CD4-positive, alpha-beta T cell treated with Interleukin-17A for 1 hour (primary cell): ENCODE measurements at regions not wholly inside any gene's neighbourhood (a gene's known extent, or its start where the extent isn't known, plus 50 kb on each side); places are given as distances from the start of the nearest gene placed in this dataset.

Experiments
- DNase-seq: peaks from one replicate; pipeline ENCODE4 v3.0.0-alpha.2; 2020

- DNase-seq, result peak; percentile 11
Measured at GRCh38 chr7:159253657-159254056, 109.0 kb upstream of the VIPR2 start.

GRCh38 chr7:159250471-159250870 is 105.8 kb upstream of the VIPR2 start:
- DNase-seq, result no peak

DNA sequence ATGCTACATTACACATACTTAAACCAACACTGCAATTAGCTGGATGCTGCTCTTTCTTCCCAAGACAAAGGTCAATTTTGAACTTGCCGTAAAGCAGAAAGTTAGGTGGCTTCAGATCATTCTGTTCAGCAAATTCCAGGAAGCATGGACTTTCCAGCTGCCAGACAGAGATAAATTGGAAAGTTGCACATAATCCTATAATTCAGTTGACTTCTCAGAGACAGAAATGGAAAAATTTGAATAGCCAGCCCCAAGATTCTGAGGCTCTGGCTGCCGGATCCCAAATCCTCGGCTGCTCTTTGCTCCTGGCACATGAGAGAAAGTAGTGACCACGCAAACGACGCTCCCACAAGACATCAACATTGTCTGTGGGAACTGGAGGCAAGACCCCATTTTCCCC is 105.0 kb upstream of the VIPR2 start:
- DNase-seq, result no peak

DNA sequence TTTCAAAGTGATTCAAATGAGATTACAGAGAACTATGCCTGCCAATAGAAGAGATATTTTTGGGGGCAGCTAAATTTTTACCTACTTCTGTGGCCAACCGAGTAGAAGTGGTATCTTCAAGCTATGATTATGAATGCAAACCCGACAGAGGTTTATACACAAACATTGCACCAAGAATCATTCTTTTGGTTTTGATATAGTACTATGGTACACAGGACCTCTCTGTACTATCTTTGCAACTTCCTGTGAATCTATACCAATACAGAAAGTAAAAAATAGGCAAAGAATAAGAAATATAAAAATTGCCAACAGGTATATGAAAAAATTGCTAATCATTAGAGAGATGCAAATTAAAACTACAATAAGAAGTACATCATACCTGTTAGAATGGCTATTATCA is 103.2 kb upstream of the VIPR2 start:
- no peak for DNase-seq

- peak; percentile 0 for DNase-seq
Measured at GRCh38 chr7:159246702-159247480, 102.2 kb upstream of the VIPR2 start.

- no peak for DNase-seq
Measured at GRCh38 chr7:159240962-159241361, 96.3 kb upstream of the VIPR2 start.

GRCh38 chr7:159239028-159239427 is 94.4 kb upstream of the VIPR2 start:
- DNase-seq, result no peak

DNA sequence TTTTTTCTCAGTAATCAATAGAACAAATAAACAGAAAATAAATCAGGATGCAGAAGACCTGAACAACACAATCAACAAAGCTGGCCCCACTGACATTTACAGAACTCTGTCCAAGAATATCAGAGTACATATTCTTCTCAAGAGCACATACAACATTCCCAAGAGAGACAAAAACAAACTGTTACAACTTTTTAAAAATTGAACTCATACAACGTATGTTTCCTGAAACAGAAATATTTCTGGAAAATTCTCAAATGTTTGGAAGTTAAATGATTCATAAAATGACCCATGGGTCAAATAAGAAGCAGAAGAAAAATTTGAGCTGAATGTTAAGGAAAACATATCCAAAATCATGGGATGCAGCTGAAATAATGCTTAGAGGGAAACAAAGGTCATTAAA is 93.9 kb upstream of the VIPR2 start:
- DNase-seq, result no peak

DNA sequence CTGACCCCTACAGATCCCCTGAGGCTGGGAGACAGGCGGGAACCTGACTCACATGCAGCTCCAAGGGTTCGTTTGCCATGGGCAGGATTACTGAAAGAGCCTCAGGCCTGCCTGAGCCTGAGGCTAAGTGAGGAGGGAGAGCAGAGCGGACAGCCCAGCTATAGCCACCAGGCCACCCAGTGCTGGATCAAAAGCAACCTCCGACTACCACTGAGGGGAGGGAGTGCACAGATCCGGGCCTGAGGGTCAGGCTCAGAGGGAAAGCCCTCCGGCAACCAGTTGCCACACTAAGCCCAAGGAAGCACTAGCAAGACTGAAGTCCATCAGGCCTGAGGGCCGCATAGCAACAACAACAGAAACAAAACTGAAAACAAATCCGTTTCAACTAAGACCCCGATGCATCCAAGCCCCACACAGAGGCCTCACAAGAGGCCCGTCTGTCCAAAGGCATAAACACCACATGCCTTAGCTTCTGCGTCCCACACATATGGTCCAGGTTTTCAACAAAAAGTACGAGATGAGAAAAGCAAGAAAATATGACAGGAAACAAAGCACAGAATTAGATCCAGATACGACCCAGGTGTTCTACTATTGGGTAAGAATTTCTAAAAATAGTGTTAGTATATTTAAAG is 92.5 kb upstream of the VIPR2 start:
- DNase-seq, result no peak

DNA sequence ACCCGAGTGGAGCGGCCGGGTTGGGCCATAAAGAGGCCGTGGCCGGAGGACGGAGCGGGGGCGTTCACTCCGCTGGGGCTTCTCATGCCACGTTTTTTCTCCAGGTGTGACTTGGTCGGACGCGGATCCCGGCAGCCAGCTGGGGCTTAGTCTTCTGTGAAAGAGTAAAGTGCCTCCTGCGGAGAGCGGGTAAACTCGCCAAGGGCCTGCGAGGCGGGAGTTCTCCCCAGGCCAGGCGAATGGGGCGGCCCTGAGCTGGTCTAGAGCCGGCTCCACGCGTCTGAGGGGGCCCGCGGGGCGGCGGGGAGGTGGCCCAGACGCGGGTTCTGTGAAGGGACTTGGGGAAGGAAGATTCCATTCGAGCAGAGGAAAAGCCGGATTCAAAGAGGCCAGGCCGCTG is 86.3 kb upstream of the VIPR2 start:
- no peak for DNase-seq

- no peak for DNase-seq
Measured at GRCh38 chr7:159229683-159230475, 85.2 kb upstream of the VIPR2 start.

DNA sequence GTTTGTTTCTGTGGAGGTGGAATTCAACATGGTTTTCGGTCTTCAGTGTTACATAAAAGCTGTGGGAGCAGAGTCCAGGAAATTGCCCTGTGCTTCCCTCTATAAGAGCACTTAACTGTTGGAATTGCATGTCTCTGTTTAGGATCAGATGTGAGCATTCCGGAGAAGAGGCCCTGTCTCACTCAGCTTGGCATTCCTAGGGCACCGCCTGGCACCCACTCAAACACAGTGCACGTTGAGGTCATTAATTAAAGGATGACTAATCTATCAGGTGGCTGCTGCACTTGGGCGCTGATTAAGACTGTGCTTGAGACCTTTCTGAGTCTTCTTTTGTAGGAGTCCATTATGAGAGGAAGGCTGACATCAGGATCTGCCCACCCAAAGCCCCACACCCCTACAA is 82.8 kb upstream of the VIPR2 start:
- DNase-seq, result no peak

- DNase-seq, result no peak
Measured at GRCh38 chr7:159226011-159226702, 81.5 kb upstream of the VIPR2 start.

DNA sequence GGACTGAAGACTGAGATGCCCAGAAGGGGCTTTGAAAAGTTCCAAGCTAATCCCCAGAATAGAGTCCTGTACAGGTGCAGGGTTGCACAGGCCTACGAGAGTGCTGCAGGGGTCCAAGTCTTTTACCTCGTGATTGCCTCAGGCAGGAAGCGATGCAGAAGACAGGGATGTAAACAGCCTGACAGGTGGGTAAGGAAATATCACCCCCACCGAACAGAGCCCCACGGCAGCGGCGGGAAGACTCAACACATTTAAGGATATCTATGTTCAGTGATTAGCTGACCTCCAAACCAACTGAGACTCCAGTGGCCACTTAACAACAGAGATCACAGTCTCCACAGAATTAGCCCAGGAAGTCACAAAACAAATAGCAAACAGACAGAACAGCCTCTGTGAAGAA is 73.9 kb upstream of the VIPR2 start:
- no peak for DNase-seq

DNA sequence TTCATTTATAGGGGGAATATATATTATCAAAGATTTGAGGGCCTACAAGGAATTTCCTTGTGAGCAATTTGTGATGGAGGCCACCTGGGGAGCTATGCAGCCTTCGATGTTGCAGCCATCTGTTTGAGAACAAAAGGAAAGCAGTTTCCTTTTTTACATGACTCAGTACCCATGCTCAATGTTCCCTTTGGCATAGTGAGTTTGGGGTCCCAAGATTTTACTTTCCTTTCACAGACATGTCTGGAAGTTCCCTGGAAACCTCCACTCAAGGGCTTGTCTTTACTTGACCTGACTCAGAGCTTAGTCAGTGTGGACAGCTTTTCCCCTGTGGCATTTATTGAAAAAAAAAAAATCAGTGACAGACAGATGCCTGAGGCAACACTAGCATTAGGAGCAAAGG is 73.5 kb upstream of the VIPR2 start:
- DNase-seq, result no peak

DNA sequence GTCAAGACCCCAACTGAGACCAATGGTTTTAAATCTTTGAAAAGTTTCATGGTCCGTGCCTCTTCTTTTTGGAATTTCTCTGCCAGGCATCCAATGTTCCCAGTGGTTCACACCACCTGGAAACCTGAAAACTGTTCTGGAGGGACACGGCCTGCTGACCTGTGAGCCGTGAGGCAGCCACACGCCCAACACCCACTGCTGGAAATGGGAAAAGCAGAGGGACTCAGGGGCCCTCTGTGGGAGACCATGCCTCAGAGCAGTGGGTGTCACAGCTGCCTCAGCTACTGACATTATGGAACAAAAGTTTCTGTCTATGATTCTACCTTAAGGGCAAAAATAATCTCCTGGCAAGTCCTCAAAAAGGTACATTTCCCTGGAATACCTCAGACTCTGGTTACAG is 70.4 kb upstream of the VIPR2 start:
- DNase-seq, result no peak

- no peak for DNase-seq
Measured at GRCh38 chr7:159213253-159213652, 68.6 kb upstream of the VIPR2 start.

- no peak for DNase-seq
Measured at GRCh38 chr7:159212226-159212625, 67.6 kb upstream of the VIPR2 start.

- no peak for DNase-seq
Measured at GRCh38 chr7:159211540-159212182, 67.0 kb upstream of the VIPR2 start.

GRCh38 chr7:159210581-159211235 is 66.0 kb upstream of the VIPR2 start:
- DNase-seq, result no peak

DNA sequence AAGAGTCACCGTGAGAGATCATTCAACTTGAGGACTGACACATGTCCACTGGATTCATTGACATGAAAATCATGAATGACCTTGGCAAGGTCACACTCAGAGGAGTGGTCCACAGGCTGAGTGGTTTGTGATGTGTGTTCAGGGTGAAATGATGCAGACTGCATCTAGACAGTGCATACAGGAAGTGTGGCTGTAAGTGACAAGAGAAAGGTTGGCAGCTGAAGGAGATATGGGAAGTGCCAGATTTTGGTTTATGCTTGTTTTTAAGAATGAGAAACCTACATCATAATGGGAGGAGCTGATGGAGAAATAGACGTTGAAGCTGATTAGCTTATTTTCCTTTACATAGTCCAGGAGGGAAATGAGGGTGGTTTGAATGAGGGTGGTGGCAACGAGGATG is 64.8 kb upstream of the VIPR2 start:
- DNase-seq, result peak; percentile 42

DNA sequence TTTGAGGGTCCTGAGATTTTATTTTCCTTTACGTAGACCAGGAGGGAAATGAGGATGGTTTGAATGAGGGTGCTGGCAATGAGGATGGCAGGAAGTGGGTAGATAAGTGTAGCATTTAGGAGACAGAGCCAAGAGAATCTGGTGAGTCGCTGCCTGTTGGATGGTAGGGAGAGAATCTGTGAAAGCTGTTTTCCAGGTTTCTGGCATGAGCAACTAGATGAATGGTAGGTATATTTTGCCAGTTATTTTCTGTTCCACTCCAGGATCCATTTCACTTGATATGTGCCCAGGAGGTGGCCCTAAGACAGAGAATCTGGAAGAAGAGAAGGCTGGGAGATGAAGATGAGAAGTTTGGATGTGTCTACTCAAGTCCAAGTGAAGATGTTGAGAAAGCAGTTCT is 63.3 kb upstream of the VIPR2 start:
- DNase-seq, result no peak
